Fibroblast of lung (primary cell): ENCODE measurements at regions not wholly inside any gene's neighbourhood (a gene's known extent, or its start where the extent isn't known, plus 50 kb on each side); places are given as distances from the start of the nearest gene placed in this dataset.

Source experiments
- DNase-seq, 2 donors: peaks; one replicate each; pipeline versions ENCODE4 v3.0.0 to v3.0.0-alpha.2; 2010; ENCODE audit warnings: low read depth in 2 of 2
- H2AFZ ChIP-seq: 2 replicates; pipeline ENCODE4 v1.5.1; 2012; ENCODE audit warnings: low read length, control low read depth, inconsistent platforms
- H3K27ac ChIP-seq: 2 replicates; pipeline ENCODE4 v1.5.1; 2011; ENCODE audit warnings: low read length, control low read depth; ENCODE audit not compliant: insufficient read depth
- H3K27me3 ChIP-seq: 2 replicates; pipeline ENCODE4 v1.5.1; 2011; ENCODE audit warnings: mild to moderate bottlenecking, low read length; ENCODE audit not compliant: control insufficient read depth, insufficient read depth
- H3K36me3 ChIP-seq: 2 replicates; pipeline ENCODE4 v1.5.1; 2011; ENCODE audit warnings: low read length; ENCODE audit not compliant: control insufficient read depth, insufficient read depth
- H3K4me1 ChIP-seq: 2 replicates; pipeline ENCODE4 v1.5.1; 2011; ENCODE audit warnings: low read length; ENCODE audit not compliant: control insufficient read depth, insufficient read depth; ENCODE audit errors: extremely low read depth
- H3K4me2 ChIP-seq: 2 replicates; pipeline ENCODE4 v1.5.1; 2011; ENCODE audit warnings: low read length, control low read depth; ENCODE audit not compliant: insufficient read depth; ENCODE audit errors: extremely low read depth
- H3K4me3 ChIP-seq, 4 experiments: fragments of 200-600 bp in 1 of 4; sonication (generic) in 1 of 4; replicated peaks in 1 of 4; 2 replicates each; pipeline ENCODE4 v1.5.1; 2011 to 2016; ENCODE audit warnings: low read length in 4 of 4, low read depth in 3 of 4, mild to moderate bottlenecking in 3 of 4, control low read depth in 2 of 4, inconsistent platforms in 1 of 4, mixed read lengths in 1 of 4; ENCODE audit not compliant: insufficient read depth in 1 of 4; ENCODE audit errors: control extremely low read depth in 1 of 4
- H3K79me2 ChIP-seq: 2 replicates; pipeline ENCODE4 v1.5.1; 2012; ENCODE audit warnings: mild to moderate bottlenecking, low read length, inconsistent platforms; ENCODE audit not compliant: control insufficient read depth, insufficient read depth
- H3K9ac ChIP-seq: 2 replicates; pipeline ENCODE4 v1.5.1; 2011; ENCODE audit warnings: mild to moderate bottlenecking, low read length, control low read depth; ENCODE audit not compliant: insufficient read depth
- H3K9me3 ChIP-seq: 2 replicates; pipeline ENCODE4 v1.5.1; 2012; ENCODE audit warnings: low read depth, low read length; ENCODE audit not compliant: control insufficient read depth, insufficient read depth
- H4K20me1 ChIP-seq: 2 replicates; pipeline ENCODE4 v1.5.1; 2011; ENCODE audit warnings: low read length; ENCODE audit not compliant: control insufficient read depth, insufficient read depth; ENCODE audit errors: extremely low read depth
- CTCF ChIP-seq, 2 donors: IDR thresholded peaks in 1 of 2; conservative IDR thresholded peaks in 1 of 2; 1 replicate in 1 of 2; 2 replicates in 1 of 2; pipeline ENCODE4 v1.5.1; 2011 to 2012; ENCODE audit warnings: low read length in 2 of 2, control low read depth in 1 of 2, inconsistent platforms in 1 of 2, low read depth in 1 of 2, mild to moderate bottlenecking in 1 of 2
- EZH2 ChIP-seq: IDR thresholded peaks from 2 replicates; pipeline ENCODE4 v1.5.1; 2012; ENCODE audit warnings: low read length, control low read depth, mild to moderate bottlenecking; ENCODE audit errors: missing control alignments

DNA sequence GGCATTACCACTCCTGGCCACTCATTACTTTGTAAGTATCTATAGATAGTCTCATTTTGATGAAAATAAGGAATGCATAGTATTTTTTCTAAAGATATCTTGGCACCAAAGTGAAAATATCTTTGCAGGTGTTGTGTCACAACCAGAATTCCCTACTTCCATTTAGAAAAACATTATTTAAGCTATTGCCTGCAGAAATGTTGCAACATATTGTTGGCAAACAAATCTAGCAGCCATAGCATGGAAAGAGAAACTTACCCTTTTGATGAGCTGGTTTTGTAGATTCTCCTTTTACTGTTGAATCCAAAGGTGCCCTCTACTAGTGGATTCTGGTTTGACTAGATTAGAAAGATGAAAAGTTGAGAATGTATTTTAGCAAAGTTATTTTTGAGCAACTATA lies 138.8 kb downstream of the AREG start:
- no peak overlapping the region for H3K27ac ChIP-seq
- H3K4me2 ChIP-seq: no peak overlapping the region
- H4K20me1 ChIP-seq: no peaks in the 10 kb centered on the region
- no peaks in the 10 kb centered on the region for H3K79me2 ChIP-seq
- no peak overlapping the region for H3K9ac ChIP-seq
- no peak for TF ChIP-seq EZH2
- TF ChIP-seq CTCF (conservative IDR thresholded peaks at IDR 0.05 in 1 of 2, IDR thresholded peaks at IDR 0.05 in 1 of 2; ENCODE audit: low read depth in 1 of 2, low read length in 2 of 2): no peak
- no peaks in the 10 kb centered on the region for H3K9me3 ChIP-seq
- H3K27me3 ChIP-seq: no peaks in the 10 kb centered on the region
- peak in 1 of 2 donors; percentile 46 for DNase-seq
- H3K4me3 ChIP-seq: no peak overlapping the region
- peaks cover 2% of the 10 kb centered on the region for H3K4me1 ChIP-seq
- H2AFZ ChIP-seq: no peak overlapping the region
- no peaks in the 10 kb centered on the region for H3K36me3 ChIP-seq

- Histone ChIP-seq H3K36me3 (no peaks in the 10 kb centered on the region), H3K9me3 (no peaks in the 10 kb centered on the region), H4K20me1 (no peaks in the 10 kb centered on the region), H3K27me3 (no peaks in the 10 kb centered on the region), H2AFZ (no peak overlapping the region), H3K79me2 (no peaks in the 10 kb centered on the region), H3K4me2 (no peak overlapping the region), H3K27ac (no peak overlapping the region), H3K9ac (no peak overlapping the region), H3K4me3 (no peak overlapping the region), H3K4me1 (peaks cover under 1% of the 10 kb centered on the region)
- no peak for DNase-seq
- TF ChIP-seq CTCF (conservative IDR thresholded peaks at IDR 0.05 in 1 of 2, IDR thresholded peaks at IDR 0.05 in 1 of 2; ENCODE audit: low read depth in 1 of 2, low read length in 2 of 2) (no peak), EZH2 (no peak)
These were observed 143.4 kb downstream of the AREG start for GRCh38 chr4:74588350-74588749.

DNA sequence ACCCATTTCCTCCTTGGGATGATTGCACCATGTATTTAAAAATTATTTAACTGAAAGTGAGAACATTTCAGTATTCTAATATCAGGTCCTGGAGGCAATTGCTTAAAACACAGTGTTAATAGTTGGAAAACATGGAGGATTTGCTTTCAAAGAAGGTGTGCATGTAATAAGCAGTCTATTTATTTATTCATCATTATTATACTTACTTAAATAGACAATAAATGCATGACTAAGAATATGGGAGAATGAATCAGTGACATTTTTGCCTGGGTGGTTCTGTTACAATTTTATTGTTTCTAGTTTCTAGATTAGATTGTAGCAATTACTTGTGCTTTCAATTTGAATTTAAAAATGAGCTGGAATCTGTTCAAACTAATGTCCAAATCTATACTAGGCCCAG lies 145.5 kb downstream of the AREG start:
- no peak for DNase-seq
- TF ChIP-seq CTCF (conservative IDR thresholded peaks at IDR 0.05 in 1 of 2, IDR thresholded peaks at IDR 0.05 in 1 of 2; ENCODE audit: low read depth in 1 of 2, low read length in 2 of 2) (no peak), EZH2 (no peak)

More for the DNA sequence above, 145.5 kb downstream of the AREG start:
- no peaks in the 10 kb centered on the region for H4K20me1 ChIP-seq
- no peaks in the 10 kb centered on the region for H3K4me1 ChIP-seq
- no peak overlapping the region for H3K9ac ChIP-seq
- no peaks in the 10 kb centered on the region for H3K36me3 ChIP-seq
- no peak overlapping the region for H3K4me3 ChIP-seq
- no peak overlapping the region for H3K27ac ChIP-seq
- H3K9me3 ChIP-seq: no peaks in the 10 kb centered on the region
- no peaks in the 10 kb centered on the region for H3K79me2 ChIP-seq
- H3K4me2 ChIP-seq: no peak overlapping the region
- H3K27me3 ChIP-seq: no peaks in the 10 kb centered on the region
- no peak overlapping the region for H2AFZ ChIP-seq
